ENCODE measurements at regions not wholly inside any gene's neighbourhood (a gene's known extent, or its start where the extent isn't known, plus 50 kb on each side); places are given as distances from the start of the nearest gene placed in this dataset.
"Not testable (repeated sequence)": the region's sequence is repeated elsewhere in the genome, so short reads cannot be mapped to it uniquely, and the experiment has no call there.

DNA sequence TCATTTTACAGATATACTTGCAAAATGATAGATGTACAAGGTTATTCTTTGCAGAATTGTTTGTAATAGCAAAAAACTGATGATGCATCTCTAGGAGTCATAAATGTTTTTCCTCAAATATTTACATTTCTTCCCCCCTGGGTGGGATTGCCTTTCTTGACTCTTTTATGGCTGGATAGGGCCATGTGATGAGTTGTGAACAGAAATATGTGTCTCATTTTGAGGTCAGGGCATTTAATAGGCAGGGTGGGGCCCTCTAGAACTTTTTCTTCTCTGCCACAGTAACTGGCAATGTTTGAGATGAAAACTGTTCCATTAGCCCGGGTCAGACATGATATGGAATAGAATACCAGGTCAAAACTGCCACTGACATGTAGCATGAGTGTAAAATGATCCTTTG lies 159.5 kb upstream of the SYNCRIP start:
- no peak for DNase-seq

DNA sequence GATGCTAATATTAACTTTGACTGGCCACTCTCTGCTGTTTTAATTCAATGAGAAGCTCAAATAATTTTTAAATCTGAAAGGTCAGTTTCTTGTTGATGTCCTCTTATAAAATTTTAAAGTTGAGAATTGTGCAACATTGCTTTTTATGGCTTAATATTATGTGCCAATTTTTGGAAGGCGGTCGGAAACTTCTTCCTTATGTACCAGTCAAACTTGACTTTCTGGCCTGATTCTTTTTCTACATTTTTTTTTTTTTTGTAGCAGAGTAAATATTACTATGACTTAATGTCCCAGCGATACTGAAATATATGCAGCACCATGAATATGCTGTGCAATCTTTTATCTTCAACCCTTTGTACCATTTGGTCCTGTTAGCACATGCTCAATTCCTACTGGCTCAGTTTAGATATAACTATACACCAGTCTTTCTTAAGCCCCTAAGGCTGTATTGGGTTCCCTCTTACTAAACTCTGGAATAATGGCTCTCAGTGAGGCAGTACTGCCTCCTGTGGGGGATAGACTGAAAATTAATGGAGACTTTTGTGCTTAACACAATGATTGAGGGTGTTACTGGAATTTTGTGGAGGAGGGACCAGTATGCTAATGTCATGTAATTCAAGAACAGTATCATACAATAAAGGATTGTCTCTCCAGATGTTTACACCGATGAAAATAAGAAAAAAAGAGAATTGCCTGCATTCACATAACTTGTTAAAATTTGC lies 156.4 kb upstream of the SYNCRIP start:
- no peak for DNase-seq

DNA sequence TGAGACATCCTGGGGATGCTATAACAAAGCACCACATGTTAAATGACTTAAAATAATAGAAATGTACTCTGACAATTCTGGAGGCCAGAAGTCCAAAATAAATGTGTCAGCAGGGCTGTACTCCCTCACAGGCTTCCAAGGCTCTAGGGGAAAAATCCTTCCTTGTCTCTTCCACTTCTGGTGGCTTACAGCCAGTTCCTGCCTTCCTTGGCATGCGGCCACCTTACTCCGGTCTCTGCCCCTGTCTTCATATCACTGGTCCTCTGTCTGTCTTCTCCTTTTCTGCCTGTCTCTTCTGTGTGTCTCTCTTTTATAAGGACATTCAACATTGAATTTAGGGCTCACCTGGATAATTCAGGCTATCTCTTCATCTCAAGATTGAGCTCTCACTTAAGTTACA lies 155.3 kb upstream of the SYNCRIP start:
- DNase-seq = no peak

DNA sequence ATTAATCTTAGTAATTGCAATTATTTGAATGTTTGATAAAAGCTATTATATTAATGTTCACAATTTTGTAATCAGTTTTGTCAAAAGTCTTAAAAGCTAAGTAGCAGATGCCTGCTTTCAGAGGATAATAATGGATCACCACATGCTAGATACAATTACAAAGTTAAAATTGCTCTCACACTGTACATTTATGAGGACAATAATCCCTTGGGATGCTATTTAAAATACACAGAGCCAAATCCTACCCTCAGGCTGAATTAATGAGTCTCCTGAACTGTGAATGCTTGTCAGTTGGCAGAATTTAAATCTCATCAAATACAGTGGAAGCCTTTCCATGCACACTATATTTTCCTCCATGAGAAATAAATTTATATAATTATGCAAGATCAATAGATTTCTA lies 153.3 kb upstream of the SYNCRIP start:
- no peak for DNase-seq

DNA sequence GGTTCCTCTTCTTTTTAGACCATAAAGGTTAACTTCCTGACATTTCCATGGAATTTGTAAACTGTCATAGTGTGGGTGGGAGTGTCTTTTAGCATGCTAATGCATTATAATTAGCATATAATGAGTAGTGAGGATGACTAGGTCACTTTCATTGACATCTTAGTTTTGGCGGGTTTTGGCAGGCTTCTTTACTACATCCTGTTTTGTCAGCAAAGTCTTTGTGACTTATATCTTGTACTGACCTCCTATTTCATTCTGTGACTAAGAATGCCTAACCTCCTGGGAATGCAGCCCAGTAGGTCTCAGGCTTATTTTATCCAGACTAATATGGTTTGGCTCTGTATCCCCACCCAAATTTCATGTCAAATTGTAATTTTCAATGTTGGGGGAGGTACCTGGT lies 149.6 kb upstream of the SYNCRIP start:
- no peak for DNase-seq

DNA sequence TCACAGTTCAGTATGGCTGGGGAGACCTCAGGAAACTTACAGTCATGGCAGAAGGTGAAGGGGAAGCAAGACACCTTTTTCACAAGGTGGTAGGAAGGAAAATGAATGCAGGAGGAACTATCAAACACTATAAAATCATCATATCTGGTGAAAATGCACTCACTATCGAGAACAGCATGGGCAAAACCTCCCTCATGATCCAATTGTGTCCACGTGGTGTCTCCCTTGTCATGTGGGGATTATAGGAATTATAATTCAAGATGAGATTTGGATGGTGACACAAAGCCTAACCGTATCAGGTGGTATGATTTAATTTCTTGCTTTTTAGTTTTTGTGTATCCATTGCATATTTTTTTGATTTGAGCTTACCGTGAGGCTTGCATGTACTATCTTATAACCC lies 133.2 kb upstream of the SYNCRIP start:
- DNase-seq = no peak

DNA sequence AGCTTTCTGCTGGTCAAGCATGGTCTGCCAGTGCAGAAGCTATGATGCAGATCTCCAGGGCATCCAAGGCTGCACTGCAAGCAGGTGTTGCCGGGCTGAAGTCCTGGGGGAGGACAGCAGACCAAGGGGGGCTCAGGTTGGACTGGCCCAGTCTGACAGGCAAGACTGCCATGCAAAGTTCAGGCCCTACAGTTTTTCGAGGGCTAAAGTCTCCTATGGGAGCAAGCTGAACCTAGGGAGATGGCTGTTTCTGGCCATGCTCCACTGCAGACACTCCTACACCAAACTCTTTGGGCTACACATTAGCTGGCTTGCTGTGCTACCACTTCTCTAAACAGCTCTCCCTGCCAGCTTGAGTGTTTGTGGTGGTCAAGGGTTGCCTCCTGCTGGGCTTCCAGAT lies 130.0 kb upstream of the SYNCRIP start:
- no peak for DNase-seq

DNA sequence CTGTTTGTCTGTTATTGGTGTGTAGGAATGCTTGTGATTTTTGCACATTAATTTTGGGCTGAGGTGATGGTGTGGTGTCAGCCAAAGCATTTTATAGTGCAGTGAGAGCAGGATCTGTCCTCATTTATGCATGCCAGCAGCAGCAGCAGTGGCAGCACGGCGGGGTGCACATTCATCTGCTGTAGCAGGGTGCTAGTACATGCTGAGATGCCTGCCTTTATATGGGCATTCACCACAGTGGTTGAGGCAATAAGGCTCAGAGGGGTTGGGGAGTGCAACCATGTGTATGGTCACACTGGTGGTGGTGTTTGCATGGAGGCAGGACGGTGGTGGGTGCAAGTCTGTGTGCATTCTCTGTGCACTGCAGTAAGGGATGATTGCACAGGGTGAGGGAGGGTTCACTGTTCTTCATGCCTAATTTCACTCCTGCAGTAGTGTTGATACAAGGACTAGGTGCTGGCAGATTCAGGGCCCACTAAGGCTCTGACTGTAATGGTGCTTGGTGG lies 129.3 kb upstream of the SYNCRIP start:
- no peak for DNase-seq

DNA sequence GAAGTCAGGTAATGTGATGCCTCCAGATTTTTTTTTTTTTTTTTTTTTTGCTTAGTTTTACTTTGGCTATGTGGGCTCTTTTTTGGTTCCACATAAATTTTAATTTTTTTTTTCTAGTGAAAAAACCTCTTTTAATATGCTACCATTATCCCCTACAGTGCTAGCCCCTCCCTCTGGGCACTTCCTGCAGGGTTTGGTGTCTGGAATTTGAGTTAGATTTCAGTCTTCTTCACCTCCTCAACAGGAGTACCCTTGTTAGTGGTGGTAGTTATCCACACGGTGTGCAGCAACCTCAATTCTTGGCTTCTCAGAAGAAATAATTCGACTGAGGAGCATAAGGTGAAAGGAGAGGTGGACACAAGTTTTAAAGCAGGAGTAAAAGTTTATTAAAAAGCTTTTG lies 128.8 kb upstream of the SYNCRIP start:
- DNase-seq = no peak

DNA sequence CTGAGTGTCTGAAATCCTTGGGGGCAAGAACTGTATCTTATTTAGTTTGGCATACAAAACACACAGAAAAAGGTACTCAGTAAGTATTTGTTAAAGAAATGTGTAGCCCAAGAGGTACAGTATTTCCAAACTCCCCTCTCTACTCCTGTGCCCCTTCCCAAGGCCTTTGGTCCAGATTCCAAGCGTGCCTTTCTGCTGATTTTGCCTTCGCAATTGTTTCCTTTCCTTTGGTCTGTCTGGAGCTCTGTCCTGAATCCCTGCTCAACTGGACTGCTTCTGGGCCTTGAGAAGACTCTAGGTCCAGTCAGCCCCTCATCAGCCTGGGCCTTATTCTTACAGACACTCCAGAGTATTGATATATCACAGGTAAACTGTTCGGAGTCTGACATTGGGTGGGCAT lies 122.2 kb upstream of the SYNCRIP start:
- DNase-seq = no peak

DNA sequence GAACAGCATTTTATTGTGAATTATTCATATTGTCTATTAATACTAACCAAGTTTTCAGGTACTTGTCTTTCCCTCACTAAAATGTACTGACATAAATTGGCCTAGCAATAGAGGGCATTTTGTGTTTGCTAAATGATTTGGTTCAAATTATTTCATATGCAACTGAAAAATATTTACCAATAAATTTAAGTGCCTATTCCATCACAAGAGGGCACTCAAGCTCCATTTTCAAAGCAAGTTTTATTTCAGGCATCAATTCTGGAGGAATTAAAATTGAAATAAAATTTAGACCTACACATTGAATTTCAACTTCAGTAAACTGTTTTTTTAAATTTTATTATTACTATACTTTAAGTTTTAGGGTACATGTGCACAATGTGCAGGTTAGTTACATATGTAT lies 114.3 kb upstream of the SYNCRIP start:
- DNase-seq = peak; percentile 2

DNA sequence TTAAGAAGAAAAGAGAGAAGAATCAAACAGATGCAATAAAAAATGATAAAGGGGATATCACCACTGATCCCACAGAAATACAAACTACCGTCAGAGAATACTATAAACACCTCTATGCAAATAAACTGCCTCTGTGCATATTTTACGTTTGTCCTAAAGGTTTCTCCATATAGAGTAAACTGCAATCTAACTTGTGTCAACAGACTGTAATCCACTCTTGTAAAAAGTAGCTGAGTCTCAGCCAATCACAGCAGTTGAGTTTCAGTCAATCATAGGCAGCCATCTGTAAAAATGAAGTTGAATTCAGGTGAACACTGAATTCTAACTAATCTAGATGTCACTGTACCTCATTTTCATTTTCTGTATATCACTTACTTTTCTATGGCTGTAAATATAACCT lies 112.2 kb upstream of the SYNCRIP start:
- no peak for DNase-seq

DNA sequence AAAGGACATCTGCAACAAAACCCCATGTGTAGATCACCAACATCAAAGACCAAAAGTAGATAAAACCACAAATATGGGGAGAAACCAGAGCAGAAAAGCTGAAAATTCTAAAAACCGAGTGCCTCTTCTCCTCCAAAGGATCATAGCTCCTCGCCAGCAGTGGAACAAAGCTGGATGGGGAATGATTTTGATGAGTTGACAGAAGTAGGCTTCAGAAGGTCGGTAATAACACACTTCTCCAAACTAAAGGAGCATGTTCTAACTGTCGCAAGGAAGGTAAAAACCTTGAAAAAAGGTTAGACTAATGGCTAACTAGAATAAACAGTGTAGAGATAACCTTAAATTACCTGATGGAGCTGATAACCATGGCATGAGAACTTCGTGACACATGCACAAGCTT lies 109.9 kb upstream of the SYNCRIP start:
- DNase-seq = no peak

DNA sequence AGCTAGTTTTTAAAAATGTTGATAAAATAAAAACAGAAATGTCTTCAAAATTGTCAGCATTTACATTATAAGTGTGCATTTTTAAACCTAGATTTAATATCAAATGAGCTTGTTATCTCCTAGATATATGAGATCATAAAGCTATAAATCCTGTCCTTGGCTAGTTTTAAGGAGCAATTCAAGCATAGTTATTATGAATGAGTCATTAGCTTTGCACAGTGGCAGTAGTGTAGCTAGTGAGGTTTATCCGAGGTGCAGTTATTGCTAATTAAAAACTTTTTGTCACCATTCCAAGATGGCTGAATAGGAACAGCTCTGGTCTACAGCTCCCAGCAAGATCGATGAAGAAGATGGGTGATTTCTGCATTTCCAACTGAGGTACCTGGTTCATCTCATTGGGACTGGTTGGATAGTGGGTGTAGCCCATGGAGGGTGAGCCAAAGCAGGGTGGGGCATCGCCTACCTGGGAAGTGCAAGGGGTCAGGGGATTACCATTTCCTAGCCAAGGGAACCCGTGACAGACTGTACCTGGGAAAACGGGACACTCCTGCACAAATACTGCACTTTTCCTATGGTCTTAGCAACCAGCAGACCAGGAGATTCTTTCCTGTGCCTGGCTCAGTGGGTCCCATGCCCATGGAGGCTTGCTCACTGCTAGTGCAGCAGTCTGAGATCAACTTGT lies 108.8 kb upstream of the SYNCRIP start:
- no peak for DNase-seq

DNA sequence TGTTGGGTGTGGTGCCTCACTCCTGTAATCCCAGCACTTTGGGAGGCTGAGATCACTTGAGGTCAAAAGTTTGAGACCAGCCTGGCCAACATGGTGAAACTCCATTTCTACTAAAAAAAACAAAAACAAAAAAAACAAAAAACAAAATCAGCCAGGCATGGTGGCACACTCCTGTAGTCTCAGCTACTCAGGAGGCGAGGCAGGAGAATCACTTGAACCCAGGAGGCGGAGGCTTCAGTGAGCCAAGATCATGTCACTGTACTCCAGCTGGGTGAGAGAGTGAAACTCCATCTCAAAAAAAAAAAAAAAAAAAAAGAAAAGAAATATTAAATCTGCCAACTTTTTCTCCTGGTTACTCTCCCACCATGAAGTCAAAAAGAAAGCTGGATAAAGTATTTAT lies 107.5 kb upstream of the SYNCRIP start:
- not testable (repeated sequence) for DNase-seq

DNA sequence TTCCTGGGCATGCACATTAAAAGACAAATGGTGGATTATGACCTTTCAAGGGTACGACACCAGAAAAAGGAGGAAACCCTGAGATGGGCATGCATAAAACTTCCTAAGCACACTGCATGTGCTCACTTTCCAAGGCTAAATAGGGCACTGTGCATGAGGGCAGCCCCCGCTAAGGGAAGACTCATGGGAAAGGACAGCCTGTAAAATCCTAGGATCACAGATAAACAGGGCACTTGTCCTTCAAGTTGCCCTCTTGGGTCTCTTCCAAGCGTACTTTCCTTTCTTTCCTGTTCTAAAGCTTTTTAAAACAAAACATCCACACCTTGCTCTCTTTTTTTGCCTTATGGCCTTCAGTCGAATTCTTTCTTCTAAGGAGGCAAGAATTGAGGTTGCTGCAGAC lies 106.5 kb upstream of the SYNCRIP start:
- DNase-seq = no peak

DNA sequence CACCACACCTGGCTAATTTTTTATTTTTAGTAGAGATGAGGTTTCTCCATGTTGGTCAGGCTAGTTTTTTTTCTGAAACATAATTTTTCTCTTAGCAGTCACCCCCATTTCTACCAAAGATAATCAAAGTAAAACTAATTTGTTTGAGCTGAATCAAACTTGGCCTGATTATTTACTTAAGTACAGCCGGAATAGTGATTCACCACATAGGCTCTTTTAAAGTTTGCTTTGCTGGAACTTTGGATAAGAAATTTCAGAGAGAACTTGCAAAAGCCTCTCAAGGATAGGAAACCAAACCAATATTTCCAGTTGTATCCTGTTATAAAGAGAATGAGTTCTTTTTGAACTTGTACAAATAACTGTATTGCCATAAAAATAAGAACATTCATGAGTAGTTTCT lies 105.0 kb upstream of the SYNCRIP start:
- DNase-seq = no peak

DNA sequence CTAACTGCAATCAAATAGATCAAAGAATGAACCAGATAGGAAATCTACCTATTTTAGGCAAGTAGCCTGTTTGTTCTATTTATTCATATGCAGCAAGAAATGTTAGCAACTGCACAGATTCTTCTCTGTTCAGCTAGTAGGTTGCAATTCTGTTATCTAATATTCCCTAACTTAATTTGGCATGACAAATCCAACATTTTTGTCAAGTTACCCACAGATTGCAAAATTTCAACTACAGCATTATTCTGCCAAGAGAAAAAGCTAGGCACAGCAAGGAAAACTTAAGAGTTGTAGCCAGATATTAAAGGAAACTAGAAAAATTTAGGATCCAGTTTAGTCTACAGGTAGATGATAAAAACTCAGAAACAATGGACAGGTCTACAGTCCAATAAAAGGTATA lies 104.4 kb upstream of the SYNCRIP start:
- no peak for DNase-seq

DNA sequence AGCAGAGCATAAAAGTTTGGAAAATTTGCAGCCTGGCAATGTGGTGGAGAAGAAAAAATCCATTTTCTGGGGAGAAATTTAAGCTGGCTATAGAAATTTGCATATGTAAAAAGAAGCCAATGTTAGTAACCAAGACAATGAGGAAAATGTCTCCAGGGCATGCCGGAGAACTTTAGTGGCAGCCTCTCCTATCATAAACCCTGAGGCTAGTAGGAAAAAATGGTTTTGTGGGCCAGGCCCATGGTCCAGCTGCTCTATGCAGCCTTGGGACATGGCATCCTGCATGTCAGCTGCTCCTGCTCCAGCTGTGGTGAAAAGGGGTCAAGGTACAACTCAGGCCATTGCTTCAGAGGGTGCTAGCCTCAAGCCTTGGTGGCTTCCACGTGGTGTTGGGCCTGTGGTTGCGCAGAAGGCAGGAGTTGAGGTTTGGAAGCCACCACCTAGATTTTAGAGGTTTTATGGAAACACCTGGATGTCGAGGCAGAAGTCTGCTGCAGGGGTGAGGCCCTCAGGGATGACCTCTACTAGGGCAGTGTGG lies 101.8 kb upstream of the SYNCRIP start:
- DNase-seq = no peak

DNA sequence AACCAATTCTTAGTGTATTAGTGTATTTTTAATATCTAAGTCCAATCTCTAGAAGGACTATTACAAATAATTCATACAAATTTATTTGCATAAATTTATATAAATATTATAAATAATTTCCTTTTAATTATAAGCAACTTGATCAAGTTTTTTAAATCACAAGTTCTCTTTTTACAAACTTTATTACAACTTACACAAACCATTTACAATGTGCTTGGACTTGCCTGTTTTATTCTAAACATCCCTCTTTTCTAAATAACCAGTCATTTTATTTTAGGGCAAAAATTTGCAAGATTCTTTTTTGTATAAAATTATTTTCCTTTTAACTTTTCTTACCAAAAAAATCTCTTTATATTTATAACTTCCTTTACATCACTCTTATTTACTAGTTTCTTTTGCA lies 83.5 kb upstream of the SYNCRIP start:
- no peak for DNase-seq

DNA sequence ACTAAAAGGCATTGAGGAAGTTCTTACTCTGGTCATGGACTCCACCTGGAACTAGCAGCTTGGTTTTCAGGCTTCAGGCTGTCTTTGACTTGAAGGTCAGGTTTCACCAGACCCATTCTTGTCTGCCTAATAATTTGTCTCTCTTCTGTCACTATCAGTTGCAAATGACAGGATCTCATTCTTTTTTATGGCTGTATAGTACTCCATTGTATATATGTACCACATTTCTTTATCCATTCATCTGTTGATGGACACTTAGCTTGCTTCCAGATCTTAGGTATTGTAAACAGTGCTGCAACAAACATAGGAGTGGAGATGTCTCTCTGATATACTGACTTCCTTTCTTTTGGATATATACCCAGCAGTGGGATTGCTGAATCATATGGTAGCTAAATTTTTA lies 73.1 kb upstream of the SYNCRIP start:
- no peak for DNase-seq

DNA sequence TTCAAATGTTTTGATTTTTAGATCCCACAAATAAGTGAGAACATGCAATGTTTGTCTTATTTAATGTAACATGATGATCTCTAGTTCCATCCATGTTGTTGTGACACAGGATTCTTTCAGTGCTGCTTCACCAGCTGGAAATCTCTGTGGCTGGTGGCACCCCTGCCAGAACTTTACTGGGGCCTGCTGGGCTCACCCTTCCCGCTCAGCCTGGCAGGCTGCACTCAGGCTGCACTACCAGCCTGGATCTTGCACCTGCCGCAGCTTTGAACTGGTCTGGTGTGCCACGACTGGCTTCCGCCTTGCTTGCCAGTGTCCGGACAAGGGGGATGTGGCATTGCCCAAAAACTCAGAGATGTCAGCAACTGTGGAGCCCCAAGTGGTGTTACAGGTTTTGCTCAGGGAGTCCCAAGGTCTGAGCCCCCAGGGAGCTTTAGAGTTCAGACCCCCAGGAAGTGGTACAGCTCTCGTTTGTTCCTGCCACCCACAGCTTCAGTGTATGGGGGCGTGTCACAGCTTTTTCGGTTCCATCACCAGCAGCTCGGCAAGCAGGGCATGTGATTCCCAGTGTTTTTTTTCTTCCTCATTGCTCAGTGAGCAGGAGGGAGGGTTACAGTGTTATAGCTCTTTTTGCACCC lies 72.3 kb upstream of the SYNCRIP start:
- DNase-seq = no peak

DNA sequence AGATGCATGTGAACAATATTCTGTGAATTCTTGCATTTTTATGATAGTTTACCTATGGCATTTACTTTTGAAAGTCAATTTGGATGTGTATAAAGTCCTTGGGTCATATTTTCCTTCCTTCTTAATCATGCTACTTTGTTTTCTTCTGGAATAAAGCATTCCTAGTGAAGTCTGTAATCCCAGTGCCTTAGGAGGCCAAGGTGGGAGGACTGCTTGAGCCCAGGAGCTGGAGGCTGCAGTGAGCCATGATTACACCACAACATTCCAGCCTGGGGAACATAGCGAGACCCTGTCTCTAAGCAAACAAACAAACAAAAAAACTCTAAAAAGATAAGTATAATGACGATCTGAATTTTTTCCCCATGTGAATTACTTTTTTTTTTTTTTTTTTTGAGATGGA lies 69.7 kb upstream of the SYNCRIP start:
- no peak for DNase-seq

DNA sequence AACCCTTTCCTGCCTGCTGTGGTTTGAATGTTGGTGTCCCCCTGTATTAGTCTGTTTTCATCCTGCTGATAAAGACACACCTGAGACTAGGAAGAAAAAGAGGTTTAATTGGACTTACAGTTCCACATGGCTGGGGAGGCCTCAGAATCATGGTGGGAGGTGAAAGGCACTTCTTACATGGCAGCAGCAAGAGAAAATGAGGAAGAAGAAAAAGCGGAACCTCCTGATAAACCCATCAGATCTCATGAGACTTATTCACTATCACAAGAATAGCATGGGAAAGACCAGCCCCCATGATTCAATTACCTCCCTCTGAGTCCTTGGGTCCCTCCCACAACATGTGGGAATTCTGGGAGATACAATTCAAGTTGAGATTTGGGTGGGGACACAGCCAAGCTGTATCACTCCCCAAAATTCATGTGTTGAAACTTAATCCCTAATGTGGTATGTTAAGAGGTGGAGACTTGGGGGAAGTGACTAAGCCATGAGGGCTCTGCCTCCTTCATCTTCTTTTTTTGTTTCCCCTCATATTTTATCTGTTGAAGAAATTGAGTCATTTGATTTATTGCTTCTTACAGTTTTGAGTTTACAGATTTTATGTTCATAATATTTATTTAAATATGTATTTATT lies 64.9 kb upstream of the SYNCRIP start:
- not testable (repeated sequence) for DNase-seq
